ENCODE measurements at regions not wholly inside any gene's neighbourhood (a gene's known extent, or its start where the extent isn't known, plus 50 kb on each side); places are given as distances from the start of the nearest gene placed in this dataset.

DNA sequence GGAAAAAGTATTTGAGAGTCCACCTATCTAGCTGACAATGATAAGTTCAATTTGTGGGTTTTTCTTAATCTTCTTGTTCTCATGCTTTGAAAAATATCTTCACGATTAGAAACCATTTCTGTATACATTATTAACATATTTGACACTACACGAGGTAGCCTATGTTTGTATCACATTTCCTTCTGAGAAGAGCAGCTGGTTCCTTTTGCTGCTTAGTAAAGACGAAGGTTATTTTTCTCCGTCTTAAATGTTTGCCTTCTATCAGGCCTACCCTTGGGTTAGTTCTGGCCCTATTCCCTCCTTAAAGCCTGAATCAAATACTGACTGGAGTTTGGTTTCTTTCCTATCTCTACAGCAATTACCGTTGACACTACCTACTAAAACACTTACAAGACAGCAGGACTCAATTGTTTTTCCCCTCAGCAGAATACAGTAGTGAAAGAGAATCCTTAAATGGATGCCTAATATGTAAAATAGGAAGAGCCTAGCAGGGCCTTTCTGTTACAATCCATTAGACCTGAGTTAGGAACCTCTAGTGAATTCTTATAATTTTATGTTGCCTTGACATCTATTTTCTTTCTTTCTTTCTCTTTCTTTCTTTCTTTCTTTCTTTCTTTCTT, 790.4 kb downstream of the EPHA4 start:
- no peak for ATAC-seq
- H3K4me3 Mint-ChIP-seq, result no peak overlapping the region
- H3K9me3 Mint-ChIP-seq (ENCODE audit: insufficient read depth), result no peaks in the 10 kb centered on the region
- H3K4me1 Mint-ChIP-seq (ENCODE audit: low read depth), result no peaks in the 10 kb centered on the region
- CTCF ChIA-PET, result no interaction called here
- H3K27me3 Mint-ChIP-seq (ENCODE audit: low read depth), result no peaks in the 10 kb centered on the region
- no peak for DNase-seq
- no peaks in the 10 kb centered on the region for H3K36me3 Mint-ChIP-seq (ENCODE audit: low read depth)
- POLR2A ChIA-PET, result no interaction called here
- no peak overlapping the region for H3K27ac Mint-ChIP-seq

DNA sequence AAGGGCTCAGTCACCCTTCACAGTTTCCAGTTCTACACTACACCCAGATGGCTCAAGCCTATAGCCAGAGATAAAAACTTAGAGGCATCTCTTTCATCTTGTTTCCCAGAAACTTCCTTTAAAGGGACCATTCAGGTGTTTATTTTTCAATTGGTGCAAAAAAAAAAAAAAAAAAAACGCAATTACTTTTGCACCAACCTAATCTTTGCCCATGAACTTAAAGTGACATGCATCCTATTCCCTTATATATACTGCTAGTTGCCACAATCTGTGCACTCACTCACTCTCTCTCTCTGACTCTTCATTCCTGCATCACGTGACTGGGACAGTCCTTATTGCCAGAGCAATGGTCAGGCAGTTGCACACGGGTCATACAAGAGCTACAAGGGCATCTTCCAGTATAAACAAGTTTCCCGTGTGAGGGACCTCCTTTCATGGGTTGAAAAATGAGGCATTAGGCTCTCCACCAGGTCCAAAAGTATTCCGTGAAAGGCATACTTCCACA, 789.4 kb downstream of the EPHA4 start:
- DNase-seq (no peak), ATAC-seq (no peak)
- no peak overlapping the region for H3K27ac Mint-ChIP-seq
- H3K4me1 Mint-ChIP-seq (ENCODE audit: low read depth), result no peaks in the 10 kb centered on the region
- ChIA-PET POLR2A (no interaction called here), CTCF (no interaction called here)
- no peaks in the 10 kb centered on the region for H3K9me3 Mint-ChIP-seq (ENCODE audit: insufficient read depth)
- H3K27me3 Mint-ChIP-seq (ENCODE audit: low read depth), result no peaks in the 10 kb centered on the region
- no peak overlapping the region for H3K4me3 Mint-ChIP-seq
- no peaks in the 10 kb centered on the region for H3K36me3 Mint-ChIP-seq (ENCODE audit: low read depth)

DNA sequence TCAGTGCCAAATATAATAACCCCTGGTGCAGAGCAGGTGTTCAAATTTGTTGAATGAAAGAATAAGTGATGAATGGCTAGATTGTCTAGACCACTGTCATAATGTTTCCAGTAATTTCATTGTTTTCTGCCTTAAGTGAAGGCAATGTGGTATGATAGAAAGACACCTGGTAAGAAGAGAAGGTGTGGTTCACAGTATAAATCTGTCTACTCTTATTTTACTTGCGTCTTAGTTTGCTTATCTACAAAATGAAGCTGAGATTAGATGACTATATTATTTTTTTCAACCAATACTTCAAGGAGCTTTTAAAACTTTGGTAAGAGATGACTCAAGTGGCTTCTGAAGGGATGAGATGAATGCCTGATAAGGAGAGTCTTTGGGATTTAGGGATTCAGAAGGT, 788.4 kb downstream of the EPHA4 start:
- ATAC-seq, result no peak
- CTCF ChIA-PET, result no interaction called here
- POLR2A ChIA-PET, result no interaction called here

DNA sequence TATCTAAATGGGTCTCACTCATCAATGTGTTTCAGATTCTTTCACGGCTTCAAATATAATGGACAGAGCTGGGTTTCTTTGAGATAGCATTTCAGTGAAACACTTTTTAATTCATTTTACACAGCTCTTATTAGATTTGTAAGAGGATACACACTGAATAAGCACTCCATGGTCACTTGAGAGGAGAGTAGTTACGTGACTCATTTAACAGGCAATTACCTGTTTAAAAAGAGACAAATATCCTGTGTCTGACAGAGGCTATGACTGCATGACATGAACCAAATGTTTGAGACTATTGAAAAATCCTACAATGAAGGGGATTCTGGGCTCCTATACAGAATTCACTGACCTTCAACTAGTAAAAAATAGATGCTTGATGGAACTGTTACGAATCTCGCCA, 786.9 kb downstream of the EPHA4 start:
- H3K27me3 Mint-ChIP-seq (ENCODE audit: low read depth), result no peaks in the 10 kb centered on the region
- no peaks in the 10 kb centered on the region for H3K4me1 Mint-ChIP-seq (ENCODE audit: low read depth)
- no peaks in the 10 kb centered on the region for H3K36me3 Mint-ChIP-seq (ENCODE audit: low read depth)
- no peaks in the 10 kb centered on the region for H3K9me3 Mint-ChIP-seq (ENCODE audit: insufficient read depth)
- no peak for ATAC-seq
- DNase-seq, result no peak
- no peak overlapping the region for H3K4me3 Mint-ChIP-seq
- POLR2A ChIA-PET, result interaction anchor here (0.7 kb wide), 1 partner anchor 7 kb away, joined by 6 read pairs; no protein-coding TSS in a partner anchor
- CTCF ChIA-PET, result no interaction called here
- no peak overlapping the region for H3K27ac Mint-ChIP-seq

More for the DNA sequence above, 788.4 kb downstream of the EPHA4 start:
- no peaks in the 10 kb centered on the region for H3K4me1 Mint-ChIP-seq (ENCODE audit: low read depth)
- no peak for DNase-seq
- H3K4me3 Mint-ChIP-seq, result no peak overlapping the region
- no peaks in the 10 kb centered on the region for H3K9me3 Mint-ChIP-seq (ENCODE audit: insufficient read depth)
- H3K27ac Mint-ChIP-seq, result no peak overlapping the region
- no peaks in the 10 kb centered on the region for H3K36me3 Mint-ChIP-seq (ENCODE audit: low read depth)
- no peaks in the 10 kb centered on the region for H3K27me3 Mint-ChIP-seq (ENCODE audit: low read depth)

DNA sequence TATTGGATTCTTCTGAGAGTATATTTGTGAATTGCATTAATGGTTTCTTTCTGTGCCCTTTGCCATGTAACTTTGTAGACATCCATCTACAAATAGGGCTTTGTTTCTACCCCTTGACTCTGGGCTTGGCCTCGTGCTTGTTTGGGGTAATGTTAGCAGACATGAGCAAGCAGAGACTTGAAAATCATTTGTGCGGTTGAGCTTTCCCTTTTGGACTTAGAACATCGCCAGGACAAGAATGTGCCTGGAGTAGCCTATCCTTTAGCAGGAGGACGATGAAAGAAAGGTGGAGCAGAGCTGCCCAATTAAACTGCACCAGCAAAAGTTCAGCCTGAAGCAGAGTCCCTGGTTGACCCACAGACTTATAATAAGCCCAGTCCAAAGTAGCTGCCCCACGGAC, 785.9 kb downstream of the EPHA4 start:
- Mint-ChIP-seq H3K4me3 (no peak overlapping the region), H3K27ac (no peak overlapping the region), H3K36me3 (ENCODE audit: low read depth) (no peaks in the 10 kb centered on the region), H3K27me3 (ENCODE audit: low read depth) (no peaks in the 10 kb centered on the region), H3K9me3 (ENCODE audit: insufficient read depth) (no peaks in the 10 kb centered on the region), H3K4me1 (ENCODE audit: low read depth) (no peaks in the 10 kb centered on the region)
- no peak for DNase-seq
- POLR2A ChIA-PET, result no interaction called here
- CTCF ChIA-PET, result no interaction called here
- ATAC-seq, result no peak

DNA sequence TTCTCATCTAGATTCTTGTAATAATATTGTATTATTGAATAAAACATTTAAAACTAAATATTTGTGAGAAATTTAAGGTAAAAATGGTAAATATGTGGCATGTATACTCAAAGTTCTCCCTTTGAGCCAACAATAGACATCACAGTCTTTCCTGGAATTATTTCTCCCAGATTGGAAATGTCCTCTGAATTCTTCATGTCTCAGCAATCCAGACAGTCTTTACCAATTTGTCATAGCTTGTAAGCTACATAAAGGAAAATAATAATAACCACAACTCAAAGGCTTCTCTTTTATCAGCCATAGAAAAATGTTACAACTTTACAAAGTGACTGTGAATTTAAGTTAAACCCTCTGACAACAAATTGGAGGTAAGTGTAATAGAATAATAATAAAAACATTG, 784.9 kb downstream of the EPHA4 start:
- no peak for ATAC-seq
- H3K9me3 Mint-ChIP-seq (ENCODE audit: insufficient read depth), result no peaks in the 10 kb centered on the region
- no peaks in the 10 kb centered on the region for H3K4me1 Mint-ChIP-seq (ENCODE audit: low read depth)

DNA sequence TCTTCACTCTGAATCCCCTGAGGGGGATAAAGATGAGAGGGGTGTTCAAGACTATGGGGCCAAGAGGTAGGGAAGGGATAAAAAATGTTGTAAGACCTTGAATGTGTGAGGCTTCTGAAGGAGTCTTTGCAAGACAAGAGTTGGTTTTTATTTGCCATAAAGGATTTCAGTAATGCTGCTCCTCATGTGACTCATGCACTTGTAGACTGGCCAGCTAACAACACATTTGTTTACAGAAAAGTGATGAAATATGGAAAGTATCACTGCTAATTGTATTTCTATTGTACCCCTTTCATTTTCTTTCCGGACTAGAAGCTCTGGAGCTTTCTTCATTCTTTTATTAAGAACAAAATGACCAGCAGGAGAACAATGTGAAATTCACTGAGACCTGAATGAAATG, 782.1 kb downstream of the EPHA4 start:
- H3K4me3 Mint-ChIP-seq, result no peak overlapping the region
- no peak overlapping the region for H3K27ac Mint-ChIP-seq
- ChIA-PET POLR2A (no interaction called here), CTCF (no interaction called here)
- DNase-seq (no peak), ATAC-seq (no peak)
- no peaks in the 10 kb centered on the region for H3K4me1 Mint-ChIP-seq (ENCODE audit: low read depth)
- no peaks in the 10 kb centered on the region for H3K36me3 Mint-ChIP-seq (ENCODE audit: low read depth)
- H3K9me3 Mint-ChIP-seq (ENCODE audit: insufficient read depth), result no peaks in the 10 kb centered on the region
- H3K27me3 Mint-ChIP-seq (ENCODE audit: low read depth), result no peaks in the 10 kb centered on the region

More for the DNA sequence above, 784.9 kb downstream of the EPHA4 start:
- ChIA-PET CTCF (no interaction called here), POLR2A (no interaction called here)
- Mint-ChIP-seq H3K27ac (no peak overlapping the region), H3K36me3 (ENCODE audit: low read depth) (no peaks in the 10 kb centered on the region), H3K27me3 (ENCODE audit: low read depth) (no peaks in the 10 kb centered on the region), H3K4me3 (no peak overlapping the region)
- DNase-seq, result no peak

DNA sequence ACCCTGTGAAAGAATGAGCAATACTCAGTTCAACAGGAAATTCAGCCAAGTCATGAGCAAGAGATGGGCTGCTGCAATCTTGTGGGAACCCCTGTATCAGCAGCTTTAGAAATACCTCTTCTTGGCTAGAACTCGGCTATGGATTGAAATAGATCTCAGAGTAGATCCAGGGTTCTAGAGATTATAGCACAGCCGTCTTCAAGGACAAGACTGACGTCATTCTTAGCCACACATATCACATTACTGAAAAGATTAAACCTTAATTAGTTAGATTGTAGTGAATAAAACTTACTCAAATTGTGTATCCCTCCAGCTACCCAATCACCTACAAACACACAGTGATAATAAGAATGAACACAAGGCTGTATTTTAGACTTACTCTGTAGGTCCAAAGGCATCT, 776.4 kb downstream of the EPHA4 start:
- Mint-ChIP-seq H3K36me3 (ENCODE audit: low read depth) (no peaks in the 10 kb centered on the region), H3K9me3 (ENCODE audit: insufficient read depth) (no peaks in the 10 kb centered on the region), H3K27ac (no peak overlapping the region), H3K4me3 (no peak overlapping the region), H3K27me3 (ENCODE audit: low read depth) (no peaks in the 10 kb centered on the region), H3K4me1 (ENCODE audit: low read depth) (no peaks in the 10 kb centered on the region)
- POLR2A ChIA-PET, result interaction anchor here (0.6 kb wide), 1 partner anchor 119 kb away, joined by 4 read pairs; no protein-coding TSS in a partner anchor
- no peak for DNase-seq
- ATAC-seq, result no peak
- CTCF ChIA-PET, result no interaction called here

DNA sequence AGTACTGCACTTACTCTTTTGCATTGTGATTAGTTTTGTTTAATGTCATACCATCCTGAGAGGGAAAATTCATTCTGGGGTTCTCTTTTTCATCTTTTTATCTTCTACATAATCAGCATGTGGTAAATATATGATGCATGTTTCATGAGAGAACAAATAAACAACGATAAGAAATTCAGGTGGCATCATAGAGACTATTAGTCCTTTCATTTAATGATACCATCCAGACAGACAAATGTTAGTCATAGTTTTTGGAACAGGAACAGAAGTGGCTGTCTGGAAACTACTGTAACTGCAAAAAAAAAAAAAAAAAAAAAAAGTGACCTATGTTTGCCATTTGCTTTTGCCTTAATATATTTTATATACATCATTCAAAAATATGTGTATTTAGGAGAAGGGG, 761.0 kb downstream of the EPHA4 start:
- no peaks in the 10 kb centered on the region for H3K27me3 Mint-ChIP-seq (ENCODE audit: low read depth)
- ChIA-PET CTCF (no interaction called here), POLR2A (no interaction called here)
- H3K9me3 Mint-ChIP-seq (ENCODE audit: insufficient read depth), result no peaks in the 10 kb centered on the region
- no peak for DNase-seq
- no peaks in the 10 kb centered on the region for H3K36me3 Mint-ChIP-seq (ENCODE audit: low read depth)
- no peak for ATAC-seq
- H3K4me1 Mint-ChIP-seq (ENCODE audit: low read depth), result no peaks in the 10 kb centered on the region
- H3K27ac Mint-ChIP-seq, result no peak overlapping the region
- H3K4me3 Mint-ChIP-seq, result no peak overlapping the region

DNA sequence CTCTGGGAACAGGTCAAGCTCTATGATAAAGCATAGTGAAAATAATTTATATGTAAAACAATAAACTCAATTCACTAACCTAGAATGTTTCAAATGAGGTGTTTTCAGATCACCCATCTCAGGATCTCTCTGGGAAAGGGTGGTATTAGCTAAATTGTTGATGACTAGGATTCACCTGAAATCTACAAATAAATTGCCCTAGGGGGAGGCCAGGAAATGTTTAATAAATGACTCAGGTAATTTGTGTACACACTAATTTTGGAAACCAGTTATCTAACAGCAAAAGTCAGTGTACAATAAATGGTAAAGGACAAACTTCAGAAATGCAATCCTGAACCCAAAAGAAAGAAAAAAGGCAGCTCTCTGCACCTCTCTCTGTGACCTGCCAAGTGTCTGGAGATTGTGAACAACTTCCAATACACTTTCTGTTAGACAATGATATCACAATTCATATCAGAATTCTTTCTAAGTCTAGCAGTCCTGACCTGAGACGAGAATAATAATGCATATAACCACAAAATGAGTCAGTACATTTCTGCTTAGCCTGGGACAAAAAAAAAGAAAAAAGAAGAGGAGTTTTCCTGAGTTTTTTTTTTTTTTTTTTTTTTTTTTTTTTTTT, 760.0 kb downstream of the EPHA4 start:
- H3K27me3 Mint-ChIP-seq (ENCODE audit: low read depth), result no peaks in the 10 kb centered on the region
- H3K9me3 Mint-ChIP-seq (ENCODE audit: insufficient read depth), result no peaks in the 10 kb centered on the region
- no peak for ATAC-seq
- H3K36me3 Mint-ChIP-seq (ENCODE audit: low read depth), result no peaks in the 10 kb centered on the region
- H3K4me3 Mint-ChIP-seq, result no peak overlapping the region
- POLR2A ChIA-PET, result no interaction called here
- CTCF ChIA-PET, result no interaction called here
- H3K27ac Mint-ChIP-seq, result no peak overlapping the region
- no peak for DNase-seq
- no peaks in the 10 kb centered on the region for H3K4me1 Mint-ChIP-seq (ENCODE audit: low read depth)

DNA sequence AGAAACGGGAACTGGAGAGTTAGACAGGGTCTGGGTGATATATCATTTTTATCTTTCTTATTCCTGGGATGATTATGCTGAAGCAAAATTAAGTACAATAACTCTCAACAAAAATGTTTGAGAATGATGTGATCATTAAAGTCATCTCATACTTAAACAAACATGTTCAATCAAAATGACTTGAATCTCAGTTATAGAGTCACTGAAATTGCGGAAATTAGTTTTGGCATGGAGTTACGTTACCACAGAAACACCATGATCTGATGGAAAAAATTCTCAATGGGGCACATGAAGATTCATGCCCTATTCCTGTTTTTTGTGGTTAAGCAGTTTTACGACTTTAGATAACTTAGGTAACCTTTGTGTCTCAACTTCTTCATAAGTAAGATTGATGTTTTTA, 757.7 kb downstream of the EPHA4 start:
- Mint-ChIP-seq H3K36me3 (ENCODE audit: low read depth) (no peaks in the 10 kb centered on the region), H3K4me1 (ENCODE audit: low read depth) (no peaks in the 10 kb centered on the region), H3K27me3 (ENCODE audit: low read depth) (no peaks in the 10 kb centered on the region), H3K4me3 (no peak overlapping the region), H3K27ac (no peak overlapping the region), H3K9me3 (ENCODE audit: insufficient read depth) (no peaks in the 10 kb centered on the region)
- ChIA-PET CTCF (no interaction called here), POLR2A (no interaction called here)
- ATAC-seq (no peak), DNase-seq (no peak)

DNA sequence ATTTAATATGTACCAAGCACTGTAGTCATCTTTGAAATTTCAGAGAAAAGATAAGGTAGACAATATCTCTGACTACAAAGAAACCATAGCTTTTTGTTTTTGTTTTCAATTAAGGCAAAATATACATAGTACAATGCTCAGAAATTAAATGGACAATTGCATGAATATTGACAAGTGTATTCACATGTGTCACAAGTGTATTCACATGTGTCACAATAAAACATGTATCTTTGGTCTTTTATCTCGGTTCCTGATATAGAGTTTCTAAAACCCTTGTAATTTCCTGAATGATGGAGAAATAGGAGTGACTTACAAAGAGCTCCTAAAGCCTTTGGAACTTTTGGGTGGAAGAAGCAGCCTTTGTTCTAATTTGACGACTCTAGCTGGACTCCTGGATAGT, 756.4 kb downstream of the EPHA4 start:
- Mint-ChIP-seq H3K27me3 (ENCODE audit: low read depth) (no peaks in the 10 kb centered on the region), H3K4me1 (ENCODE audit: low read depth) (no peaks in the 10 kb centered on the region), H3K4me3 (no peak overlapping the region), H3K9me3 (ENCODE audit: insufficient read depth) (no peaks in the 10 kb centered on the region), H3K36me3 (ENCODE audit: low read depth) (no peaks in the 10 kb centered on the region), H3K27ac (no peak overlapping the region)
- ATAC-seq (no peak), DNase-seq (no peak)
- POLR2A ChIA-PET, result no interaction called here
- CTCF ChIA-PET, result no interaction called here

DNA sequence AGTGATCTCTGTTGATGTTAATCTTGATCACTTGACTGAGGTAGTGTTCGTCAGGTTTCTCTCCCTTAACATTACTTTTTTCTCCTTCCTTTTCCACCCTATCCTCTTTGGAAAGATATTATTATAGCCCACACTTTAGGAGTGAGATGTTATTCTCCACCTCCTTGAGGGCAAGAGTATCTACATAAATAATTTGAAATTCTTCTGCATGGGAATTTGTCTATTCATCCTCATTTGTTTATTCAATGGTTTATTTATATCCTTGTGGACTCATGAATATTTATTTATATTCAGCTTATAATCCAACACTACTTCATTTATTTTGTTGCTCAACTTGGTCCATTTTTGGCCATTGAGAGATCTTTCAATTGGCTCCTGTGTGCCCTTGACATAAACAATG, 750.4 kb downstream of the EPHA4 start:
- ATAC-seq, result no peak
- Mint-ChIP-seq H3K9me3 (ENCODE audit: insufficient read depth) (no peaks in the 10 kb centered on the region), H3K4me3 (no peak overlapping the region), H3K27me3 (ENCODE audit: low read depth) (no peaks in the 10 kb centered on the region), H3K4me1 (ENCODE audit: low read depth) (no peaks in the 10 kb centered on the region), H3K36me3 (ENCODE audit: low read depth) (no peaks in the 10 kb centered on the region), H3K27ac (no peak overlapping the region)
- CTCF ChIA-PET, result no interaction called here
- no peak for DNase-seq
- POLR2A ChIA-PET, result no interaction called here
